ENCODE measurements at regions not wholly inside any gene's neighbourhood (a gene's known extent, or its start where the extent isn't known, plus 50 kb on each side); places are given as distances from the start of the nearest gene placed in this dataset.

- no peak for TF ChIP-seq ZNF433 (tag by site-specific recombination; IDR thresholded peaks at IDR 0.05; ENCODE audit: low read depth)
- TF ChIP-seq ZNF202 (tag by site-specific recombination; IDR thresholded peaks at IDR 0.05; ENCODE audit: borderline replicate concordance) = no peak
- no peak for TF ChIP-seq ZNF596 (tag by site-specific recombination; IDR thresholded peaks at IDR 0.05)
- TF ChIP-seq REST (tag by site-specific recombination; IDR thresholded peaks at IDR 0.05) = no peak
- no peak for TF ChIP-seq CTCF (tag by site-specific recombination; IDR thresholded peaks at IDR 0.05)
- TF ChIP-seq ZNF571 (tag by site-specific recombination; IDR thresholded peaks at IDR 0.05) = no peak
- TF ChIP-seq RBAK (tag by site-specific recombination; IDR thresholded peaks at IDR 0.05) = no peak
Observed at GRCh38 chr16:87056083-87056482, 261.1 kb downstream of the C16orf95 start.
